ENCODE measurements at regions not wholly inside any gene's neighbourhood (a gene's known extent, or its start where the extent isn't known, plus 50 kb on each side); places are given as distances from the start of the nearest gene placed in this dataset.

DNA sequence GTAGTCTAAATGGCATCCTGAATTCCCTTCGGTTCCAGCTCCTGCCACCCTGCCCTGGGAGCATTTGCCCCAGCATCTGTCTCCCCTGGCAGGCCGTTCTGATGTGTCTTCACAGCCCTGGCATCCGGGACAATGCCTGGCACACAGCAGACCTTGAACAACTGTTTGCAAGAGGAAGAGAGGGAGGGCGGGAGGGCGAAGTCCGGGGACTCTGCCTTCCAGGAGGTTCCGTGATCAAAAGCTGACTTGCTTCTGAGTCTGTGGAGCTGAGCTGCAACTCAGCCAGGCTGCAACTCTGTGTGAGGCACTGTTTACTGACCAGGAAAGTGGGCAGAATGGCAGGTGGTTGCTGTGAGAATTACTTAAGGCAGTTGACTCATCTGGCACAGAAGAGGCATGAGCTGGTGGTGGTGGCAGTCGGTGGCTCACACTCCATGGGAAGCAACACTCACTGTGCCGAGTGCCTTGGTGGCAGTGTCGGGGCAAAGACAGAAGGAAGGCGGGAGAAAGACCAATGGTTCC lies 61.1 kb upstream of the DLK1 start:
- Mint-ChIP-seq H3K27ac (no peak overlapping the region), H3K27me3 (peaks cover 8% of the 10 kb centered on the region), H3K36me3 (ENCODE audit: low read depth) (no peaks in the 10 kb centered on the region), H3K9me3 (no peaks in the 10 kb centered on the region), H3K4me3 (no peak overlapping the region), H3K4me1 (peaks cover 1% of the 10 kb centered on the region)
- DNase-seq (no peak), ATAC-seq (no peak)

DNA sequence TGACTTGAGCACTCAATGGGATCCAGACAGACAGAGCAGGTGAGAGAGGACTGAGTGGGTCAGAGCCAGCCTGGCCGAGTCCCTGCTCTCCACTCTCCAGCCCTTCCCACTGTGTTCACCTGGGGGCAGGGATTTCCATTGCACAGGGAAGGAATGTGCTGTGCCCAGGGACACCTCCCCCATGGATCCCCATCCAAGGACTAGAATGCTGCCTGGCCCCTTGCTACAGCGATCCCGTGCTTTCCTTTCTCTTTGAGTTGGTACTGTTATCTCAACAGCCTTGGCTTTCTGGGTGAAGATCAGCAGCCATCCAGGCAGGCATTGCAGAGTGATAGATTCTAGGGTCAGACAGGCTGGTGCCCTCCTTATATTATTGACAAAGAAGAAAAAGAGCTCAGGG lies 60.3 kb upstream of the DLK1 start:
- ATAC-seq: no peak
- H3K9me3 Mint-ChIP-seq: no peaks in the 10 kb centered on the region
- no peak for DNase-seq
- H3K27ac Mint-ChIP-seq: no peak overlapping the region
- peaks cover 11% of the 10 kb centered on the region for H3K27me3 Mint-ChIP-seq
- no peak overlapping the region for H3K4me3 Mint-ChIP-seq
- peaks cover 1% of the 10 kb centered on the region for H3K4me1 Mint-ChIP-seq
- no peaks in the 10 kb centered on the region for H3K36me3 Mint-ChIP-seq (ENCODE audit: low read depth)

DNA sequence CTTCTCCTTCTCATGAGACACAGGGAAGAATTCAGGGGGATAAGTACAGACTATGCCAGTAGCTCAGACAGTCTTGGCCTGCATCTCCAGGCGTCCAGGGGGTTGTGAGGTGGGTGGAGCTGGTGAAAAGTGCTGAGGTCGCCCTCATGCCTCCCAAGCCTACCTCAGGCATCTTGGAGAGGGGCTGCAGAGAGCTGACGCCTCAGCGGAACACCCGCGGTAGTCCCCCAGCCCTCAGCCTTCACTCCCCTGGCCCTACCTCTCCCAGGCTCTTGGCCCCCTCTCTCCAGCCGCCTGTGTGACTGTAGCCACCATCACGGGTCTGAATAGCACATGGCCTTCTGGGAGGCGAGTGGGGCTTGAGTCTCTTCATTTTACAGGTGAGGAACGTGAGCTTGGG lies 59.8 kb upstream of the DLK1 start:
- H3K4me1 Mint-ChIP-seq: peaks cover 1% of the 10 kb centered on the region
- H3K27me3 Mint-ChIP-seq: peaks cover 14% of the 10 kb centered on the region
- H3K27ac Mint-ChIP-seq: no peak overlapping the region
- no peak overlapping the region for H3K4me3 Mint-ChIP-seq
- H3K9me3 Mint-ChIP-seq: no peaks in the 10 kb centered on the region
- ATAC-seq (no peak), DNase-seq (no peak)
- H3K36me3 Mint-ChIP-seq (ENCODE audit: low read depth): no peaks in the 10 kb centered on the region

DNA sequence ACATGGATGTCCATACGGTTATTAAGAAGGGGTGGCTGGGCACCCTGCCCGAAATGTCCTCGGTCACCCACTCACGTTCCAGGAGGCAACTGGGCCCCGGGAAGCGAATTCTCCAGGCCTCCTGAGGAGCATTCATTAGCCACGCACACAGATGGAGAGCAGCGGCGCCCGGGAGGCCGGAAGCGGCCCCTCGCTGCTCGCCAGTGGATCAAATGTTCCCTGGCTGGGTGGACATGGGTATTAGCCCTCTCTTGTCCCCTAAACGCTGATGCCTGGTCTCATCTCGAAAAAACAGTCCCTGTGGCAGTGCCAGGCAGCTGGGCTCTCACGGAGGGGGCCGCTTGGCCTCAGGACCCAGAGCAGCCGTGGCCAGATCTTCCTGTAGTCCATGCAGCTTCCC lies 59.0 kb upstream of the DLK1 start:
- Mint-ChIP-seq H3K9me3 (no peaks in the 10 kb centered on the region), H3K4me3 (no peak overlapping the region), H3K27me3 (peaks cover 16% of the 10 kb centered on the region), H3K27ac (no peak overlapping the region), H3K36me3 (ENCODE audit: low read depth) (no peaks in the 10 kb centered on the region), H3K4me1 (peaks cover 1% of the 10 kb centered on the region)
- ATAC-seq: no peak
- DNase-seq: no peak

DNA sequence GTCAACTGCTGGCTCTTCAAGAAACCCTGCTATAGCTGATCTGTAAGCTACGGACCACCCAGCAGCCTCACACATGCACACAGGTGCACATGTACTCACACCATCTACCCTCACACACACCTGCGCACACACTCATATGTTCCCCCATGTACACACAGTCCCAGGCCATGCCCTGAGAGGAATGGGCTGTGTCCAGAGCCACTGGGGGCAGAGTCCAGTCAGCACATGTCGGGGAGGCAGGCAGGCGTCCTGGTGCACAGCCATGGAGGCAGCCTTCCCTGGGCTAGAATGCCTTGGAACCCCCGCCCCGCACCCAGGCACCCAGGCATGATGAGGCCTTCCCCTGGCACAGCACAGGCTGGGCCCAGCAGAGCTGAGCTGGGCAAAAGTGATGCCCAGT lies 58.3 kb upstream of the DLK1 start:
- Mint-ChIP-seq H3K27me3 (peaks cover 20% of the 10 kb centered on the region), H3K4me3 (no peak overlapping the region), H3K27ac (no peak overlapping the region), H3K4me1 (peaks cover under 1% of the 10 kb centered on the region), H3K9me3 (no peaks in the 10 kb centered on the region), H3K36me3 (ENCODE audit: low read depth) (no peaks in the 10 kb centered on the region)
- ATAC-seq (no peak), DNase-seq (no peak)

DNA sequence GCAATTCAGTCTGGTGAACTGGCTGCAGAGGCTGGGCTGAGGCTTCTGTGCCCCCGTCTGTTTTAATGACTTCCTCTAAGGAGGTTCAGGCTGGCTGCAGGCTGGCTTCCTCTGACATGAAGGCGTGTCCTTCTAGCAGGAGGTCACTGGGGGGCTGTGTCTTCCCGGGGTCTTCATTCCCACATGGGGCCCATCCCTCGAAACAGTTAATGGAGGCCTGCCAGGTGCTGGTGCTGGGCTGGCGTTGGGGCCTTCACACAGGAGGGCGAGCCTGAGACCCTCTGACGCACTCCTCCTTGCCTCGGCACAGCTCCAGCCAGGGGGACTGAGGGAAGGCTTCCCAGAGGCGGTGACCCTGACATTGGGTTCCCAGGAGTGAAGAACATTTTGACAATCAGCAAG lies 57.7 kb upstream of the DLK1 start:
- Mint-ChIP-seq H3K9me3 (no peaks in the 10 kb centered on the region), H3K4me1 (peaks cover 3% of the 10 kb centered on the region), H3K27ac (no peak overlapping the region), H3K36me3 (ENCODE audit: low read depth) (no peaks in the 10 kb centered on the region), H3K27me3 (peaks cover 24% of the 10 kb centered on the region), H3K4me3 (no peak overlapping the region)
- no peak for DNase-seq
- no peak for ATAC-seq

DNA sequence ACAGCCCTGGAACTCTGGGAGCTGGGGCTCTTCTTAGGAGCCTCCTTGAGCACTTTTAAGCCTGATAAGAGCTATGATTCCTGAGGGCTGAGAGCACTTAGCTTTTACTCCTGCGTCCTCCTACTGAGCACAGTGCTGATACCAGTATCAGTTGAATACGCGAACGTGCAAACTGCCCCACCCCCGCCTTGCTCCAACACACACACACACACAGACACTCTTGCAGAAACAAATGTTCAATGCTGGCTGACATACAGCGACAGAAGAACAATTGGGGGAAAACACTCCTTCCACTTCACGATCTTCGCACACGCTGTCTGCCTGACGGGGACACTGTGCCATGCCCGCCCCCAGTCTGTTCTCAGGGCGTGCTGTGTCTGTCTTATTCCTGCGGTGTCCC lies 57.2 kb upstream of the DLK1 start:
- no peak for ATAC-seq
- H3K9me3 Mint-ChIP-seq: no peaks in the 10 kb centered on the region
- no peak overlapping the region for H3K27ac Mint-ChIP-seq
- no peak for DNase-seq
- no peaks in the 10 kb centered on the region for H3K36me3 Mint-ChIP-seq (ENCODE audit: low read depth)
- H3K4me3 Mint-ChIP-seq: no peak overlapping the region
- peaks cover 3% of the 10 kb centered on the region for H3K4me1 Mint-ChIP-seq
- H3K27me3 Mint-ChIP-seq: peaks cover 27% of the 10 kb centered on the region

DNA sequence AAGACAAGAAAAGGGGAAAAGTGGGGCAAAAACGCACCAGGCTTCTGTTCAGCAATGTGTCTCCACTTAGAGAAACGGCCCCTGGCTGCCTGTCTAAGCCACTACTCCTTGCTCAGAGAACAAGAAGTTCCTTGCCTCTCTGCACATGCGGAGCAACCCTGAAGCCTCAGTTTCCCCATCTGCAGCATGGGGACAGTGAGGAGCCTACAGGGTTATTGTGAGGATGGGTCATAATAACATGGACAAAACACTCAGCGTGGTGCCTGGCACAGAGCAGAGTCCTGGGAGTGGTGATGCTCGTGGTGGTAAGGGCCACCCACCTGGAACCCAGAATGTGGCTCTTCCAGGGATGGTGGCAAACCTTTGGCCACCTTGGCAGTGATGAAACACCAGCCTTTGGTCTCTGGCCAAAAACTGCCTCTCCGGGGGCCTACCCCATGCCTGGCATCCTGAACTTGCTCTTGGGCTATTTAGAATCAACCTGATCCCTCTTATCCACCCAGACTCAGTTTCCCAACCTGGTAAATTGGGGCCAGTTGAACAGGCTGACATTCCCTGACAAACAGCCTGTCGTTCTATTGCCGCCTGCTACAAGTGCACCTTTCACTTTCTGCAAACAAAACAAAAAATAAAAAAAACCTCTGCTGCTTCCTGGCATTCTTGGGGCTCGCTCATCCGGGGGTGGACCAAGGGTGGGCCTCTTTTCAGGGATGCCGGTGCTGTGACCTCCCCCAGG lies 56.5 kb upstream of the DLK1 start:
- Mint-ChIP-seq H3K27ac (no peak overlapping the region), H3K27me3 (peaks cover 28% of the 10 kb centered on the region), H3K36me3 (ENCODE audit: low read depth) (no peaks in the 10 kb centered on the region), H3K4me3 (no peak overlapping the region), H3K9me3 (no peaks in the 10 kb centered on the region), H3K4me1 (peaks cover 3% of the 10 kb centered on the region)
- ATAC-seq: no peak
- DNase-seq: no peak

DNA sequence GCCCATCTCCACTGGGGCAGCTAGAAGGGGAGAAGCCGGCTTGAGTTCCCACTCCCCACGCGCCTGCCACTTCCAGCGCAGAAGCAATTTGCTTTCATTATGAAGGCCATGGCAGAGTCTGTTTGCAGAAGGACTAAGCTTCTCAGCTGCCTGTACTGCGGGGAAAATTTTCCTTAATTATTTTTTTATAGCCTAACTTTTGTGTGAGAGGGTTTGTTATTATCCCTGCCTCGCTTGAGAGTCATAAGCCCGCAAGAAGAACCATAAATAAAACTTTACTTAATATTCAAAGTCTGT lies 56.0 kb upstream of the DLK1 start:
- DNase-seq: no peak
- Mint-ChIP-seq H3K4me3 (no peak overlapping the region), H3K27me3 (peaks cover 28% of the 10 kb centered on the region), H3K27ac (no peak overlapping the region), H3K4me1 (peaks cover 3% of the 10 kb centered on the region), H3K9me3 (no peaks in the 10 kb centered on the region), H3K36me3 (ENCODE audit: low read depth) (no peaks in the 10 kb centered on the region)
- ATAC-seq: no peak

DNA sequence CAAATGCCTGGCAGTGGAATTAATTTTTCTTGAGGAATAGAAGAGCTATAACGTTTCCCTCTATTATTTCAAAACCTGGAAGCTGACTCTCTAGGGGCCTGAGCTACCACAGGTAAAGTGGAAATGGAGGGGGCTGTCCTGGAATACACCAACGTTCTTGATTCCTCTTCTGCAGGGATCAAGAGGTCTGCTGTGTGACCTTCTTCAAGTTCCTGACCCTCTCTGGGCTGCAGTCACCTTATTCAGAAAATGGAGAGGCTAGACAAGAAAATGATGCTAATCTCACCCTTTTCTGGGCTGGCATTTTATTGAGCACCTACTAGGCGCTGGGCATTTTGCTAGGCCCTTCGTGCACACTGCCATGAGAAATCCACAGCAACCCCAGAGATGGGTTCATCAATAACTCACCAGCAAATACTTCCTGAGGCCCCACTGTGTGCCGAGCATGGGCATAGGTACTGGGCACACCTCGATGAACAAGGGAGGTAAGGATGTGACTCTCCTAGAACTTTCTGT lies 55.2 kb upstream of the DLK1 start:
- Mint-ChIP-seq H3K27me3 (peaks cover 28% of the 10 kb centered on the region), H3K4me1 (peaks cover 3% of the 10 kb centered on the region), H3K4me3 (no peak overlapping the region), H3K9me3 (no peaks in the 10 kb centered on the region), H3K36me3 (ENCODE audit: low read depth) (no peaks in the 10 kb centered on the region), H3K27ac (no peak overlapping the region)
- ATAC-seq: no peak
- DNase-seq: no peak

DNA sequence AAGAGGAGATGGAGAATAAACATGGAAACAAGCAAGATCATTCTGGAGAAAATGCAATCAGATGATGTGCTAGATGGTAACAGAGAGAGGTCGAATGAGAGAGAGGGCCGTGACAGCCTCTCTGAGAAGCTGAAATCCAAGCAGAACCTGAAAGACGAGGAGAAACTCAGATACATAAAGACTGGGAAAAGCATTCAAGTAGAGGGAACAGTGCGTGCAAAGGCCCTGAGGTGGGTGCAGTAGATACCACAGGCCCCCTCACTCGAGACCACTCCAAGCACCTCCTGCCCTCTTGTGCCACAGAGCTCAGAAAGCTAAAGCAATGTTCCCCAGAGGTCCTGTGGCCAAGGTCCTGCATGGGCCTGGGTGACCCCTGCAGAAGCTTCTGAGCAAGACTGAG lies 54.8 kb upstream of the DLK1 start:
- no peaks in the 10 kb centered on the region for H3K9me3 Mint-ChIP-seq
- no peak for DNase-seq
- peaks cover 27% of the 10 kb centered on the region for H3K27me3 Mint-ChIP-seq
- no peak for ATAC-seq
- peaks cover 3% of the 10 kb centered on the region for H3K4me1 Mint-ChIP-seq
- no peak overlapping the region for H3K4me3 Mint-ChIP-seq
- H3K27ac Mint-ChIP-seq: no peak overlapping the region
- H3K36me3 Mint-ChIP-seq (ENCODE audit: low read depth): no peaks in the 10 kb centered on the region

DNA sequence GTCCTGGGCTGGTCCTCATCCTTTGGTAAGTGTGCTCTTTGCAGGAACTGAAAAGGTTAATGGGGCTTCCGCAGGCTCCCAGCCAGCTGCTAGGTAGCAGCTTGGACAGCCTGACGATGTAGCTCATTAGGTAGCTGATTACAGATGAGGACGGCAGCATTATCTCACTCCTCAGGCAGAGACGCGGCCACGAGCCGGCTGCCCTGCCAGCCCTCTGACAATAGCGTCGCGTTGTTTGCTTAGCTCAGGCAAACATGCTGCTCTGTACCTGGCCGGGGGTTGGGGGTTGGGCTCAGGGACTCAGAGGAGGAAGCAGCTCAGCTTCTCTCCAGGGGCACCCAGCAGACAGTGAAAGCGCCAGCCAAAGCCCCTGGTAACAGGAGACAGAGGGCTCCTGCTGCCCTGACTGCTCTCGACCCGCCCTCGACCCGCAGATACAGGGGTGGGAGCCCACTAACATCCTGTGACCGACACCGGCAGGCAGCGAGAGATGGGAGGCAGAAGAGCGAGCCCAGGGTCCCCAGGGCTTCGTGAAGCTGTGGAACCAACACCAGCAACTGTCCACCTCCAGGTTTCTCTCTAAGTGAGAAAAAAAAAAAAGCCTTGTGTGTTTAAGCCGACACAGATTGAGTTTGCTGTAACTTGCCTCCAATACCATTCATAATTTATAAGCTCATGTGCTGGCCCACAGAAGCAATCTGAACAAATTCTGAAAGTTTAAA lies 53.4 kb upstream of the DLK1 start:
- Mint-ChIP-seq H3K36me3 (ENCODE audit: low read depth) (no peaks in the 10 kb centered on the region), H3K9me3 (no peaks in the 10 kb centered on the region), H3K4me3 (no peak overlapping the region), H3K27ac (no peak overlapping the region), H3K4me1 (peaks cover 3% of the 10 kb centered on the region), H3K27me3 (peaks cover 27% of the 10 kb centered on the region)
- DNase-seq: no peak
- no peak for ATAC-seq

DNA sequence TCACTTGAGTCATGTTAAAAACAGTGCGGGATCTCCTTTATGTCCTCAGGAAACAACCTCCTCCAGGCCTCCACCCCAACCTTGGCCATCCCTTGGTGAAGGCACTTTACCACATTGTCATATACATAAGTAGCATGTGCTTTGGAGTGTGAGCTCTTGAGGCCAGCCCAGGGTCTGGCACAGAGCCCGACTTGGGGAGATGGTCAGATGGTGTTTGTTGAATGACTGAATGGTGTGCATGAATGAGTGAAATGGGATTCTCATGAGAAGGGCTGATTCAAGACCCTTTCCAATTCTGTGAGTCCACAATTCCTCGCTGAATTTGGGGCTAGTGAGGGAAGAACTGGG lies 52.9 kb upstream of the DLK1 start:
- Mint-ChIP-seq H3K4me1 (peaks cover 3% of the 10 kb centered on the region), H3K36me3 (ENCODE audit: low read depth) (no peaks in the 10 kb centered on the region), H3K27me3 (peaks cover 27% of the 10 kb centered on the region), H3K27ac (no peak overlapping the region), H3K9me3 (no peaks in the 10 kb centered on the region), H3K4me3 (no peak overlapping the region)
- DNase-seq (no peak), ATAC-seq (no peak)

DNA sequence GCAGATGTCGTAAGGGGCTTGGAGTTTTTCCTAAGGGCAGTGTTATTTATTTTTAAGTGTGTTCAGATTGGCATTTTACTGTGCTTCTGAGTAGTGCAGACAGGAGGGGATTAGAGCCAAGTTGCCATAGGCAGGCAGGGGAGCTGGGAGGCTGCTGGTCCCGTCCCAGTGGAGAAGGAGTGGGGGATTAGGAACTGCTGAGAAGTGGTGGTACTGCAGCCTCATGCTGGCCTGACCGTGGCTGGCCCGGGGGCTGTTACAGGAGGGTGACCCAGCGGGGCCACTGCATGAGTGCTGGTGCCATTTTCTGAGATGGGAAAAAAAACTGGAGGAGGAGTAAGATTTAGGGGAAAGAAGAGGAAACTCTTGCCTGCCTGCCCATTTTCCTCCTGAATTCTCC lies 52.3 kb upstream of the DLK1 start:
- DNase-seq (no peak), ATAC-seq (no peak)
- H3K36me3 Mint-ChIP-seq (ENCODE audit: low read depth): no peaks in the 10 kb centered on the region
- peaks cover 27% of the 10 kb centered on the region for H3K27me3 Mint-ChIP-seq
- H3K27ac Mint-ChIP-seq: no peak overlapping the region
- H3K9me3 Mint-ChIP-seq: no peaks in the 10 kb centered on the region
- no peak overlapping the region for H3K4me3 Mint-ChIP-seq
- peaks cover 3% of the 10 kb centered on the region for H3K4me1 Mint-ChIP-seq

DNA sequence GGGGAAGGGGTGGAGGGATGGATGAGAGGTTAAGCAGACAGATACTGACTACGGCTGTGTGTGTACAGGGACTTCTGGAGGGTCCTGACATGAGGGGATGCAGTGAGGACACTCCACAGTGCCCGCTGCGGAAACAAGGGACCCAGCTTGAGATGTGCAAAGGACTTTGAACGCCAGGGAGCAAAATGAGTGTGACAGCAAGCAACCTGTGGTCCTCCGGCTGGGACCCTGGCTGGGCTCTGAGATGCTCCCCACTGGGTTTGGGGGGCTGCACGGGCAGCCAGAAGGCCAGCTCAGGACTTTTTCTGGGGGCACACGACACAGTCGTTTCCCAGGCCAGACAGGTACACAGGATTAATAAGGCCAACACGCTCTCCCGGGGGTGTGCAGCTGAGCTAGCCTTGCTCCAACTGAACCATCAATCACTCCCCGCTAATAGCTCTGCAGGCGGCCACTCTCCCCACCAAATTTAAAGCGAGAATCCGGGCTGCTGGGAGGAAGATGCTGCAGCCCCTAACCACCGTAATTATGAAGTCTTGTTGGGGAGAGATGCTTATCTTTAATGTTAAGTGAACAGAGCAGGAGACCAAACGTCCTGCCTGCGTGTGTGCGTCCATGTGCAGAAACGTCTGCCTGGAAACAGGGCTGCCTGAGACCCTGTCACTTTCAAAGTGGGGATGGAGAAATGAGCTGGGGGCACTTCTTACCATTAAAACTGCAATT lies 51.6 kb upstream of the DLK1 start:
- Mint-ChIP-seq H3K4me1 (peaks cover 3% of the 10 kb centered on the region), H3K4me3 (no peak overlapping the region), H3K27ac (no peak overlapping the region), H3K9me3 (no peaks in the 10 kb centered on the region), H3K27me3 (peaks cover 24% of the 10 kb centered on the region), H3K36me3 (ENCODE audit: low read depth) (no peaks in the 10 kb centered on the region)
- ATAC-seq: no peak
- no peak for DNase-seq

Data from activated naive CD8-positive, alpha-beta T cell treated with anti-CD3 and anti-CD28 coated beads, Interleukin-2, amount 50 U/mL, for 24 hours (primary cell).